ENCODE measurements at regions not wholly inside any gene's neighbourhood (a gene's known extent, or its start where the extent isn't known, plus 50 kb on each side); places are given as distances from the start of the nearest gene placed in this dataset.

- intact Hi-C loops (cut with micrococcal nuclease) = loop anchor here (5.0 kb wide), 1 partner anchor 43 kb away; no protein-coding TSS in a partner anchor
Observed at GRCh38 chr6:167049275-167049674, 50.1 kb downstream of the CEP43 start.

- intact Hi-C loops (cut with micrococcal nuclease) = no loop called here
Observed at GRCh38 chr6:167050903-167051302, 51.7 kb downstream of the CEP43 start.

- intact Hi-C loops (cut with micrococcal nuclease) = no loop called here
Observed at GRCh38 chr6:167053895-167054530, 54.8 kb downstream of the CEP43 start.

- intact Hi-C loops (cut with micrococcal nuclease) = no loop called here
Observed at GRCh38 chr6:167054987-167055386, 55.8 kb downstream of the CEP43 start.

- intact Hi-C loops (cut with micrococcal nuclease) = no loop called here
Observed at GRCh38 chr6:167056370-167056769, 57.2 kb downstream of the CEP43 start.

- intact Hi-C loops (cut with micrococcal nuclease) = no loop called here
Observed at GRCh38 chr6:167058261-167058660, 59.1 kb downstream of the CEP43 start.

Data from T-helper 1 cell treated with Interleukin-12 subunit alpha and Interleukin-12 subunit beta and Interleukin-4 antibody, amounts not matched to agents 30 ng/mL and 1 ng/mL, for 36 hours (primary cell).